CD4-positive, alpha-beta memory T cell (primary cell): ENCODE measurements at regions not wholly inside any gene's neighbourhood (a gene's known extent, or its start where the extent isn't known, plus 50 kb on each side); places are given as distances from the start of the nearest gene placed in this dataset.

ENCODE experiments used
- CTCF ChIA-PET: fragments of 350-600 bp; sonication (Branson Sonifier 250); formaldehyde crosslinking; loops from one replicate; lab custom pipeline; 2021; ENCODE audit warnings: inconsistent platforms; ENCODE audit not compliant: partially characterized antibody; lab: Charles Lee
- POLR2A ChIA-PET: fragments of 350-600 bp; sonication (Branson Sonifier 250); formaldehyde crosslinking; loops from one replicate; lab custom pipeline; 2021; ENCODE audit not compliant: partially characterized antibody; lab: Charles Lee
- DNase-seq, 5 donors: peaks; one replicate each; pipeline versions ENCODE4 v3.0.0 to v3.0.0-alpha.2; 2020 to 2022; ENCODE audit warnings: mixed read lengths in 1 of 5
- H3K27ac ChIP-seq: one replicate; pipeline ENCODE4 v1.7.0; 2013; ENCODE audit warnings: low read depth, low read length
- H3K27me3 ChIP-seq: 2 replicates; pipeline ENCODE4 v1.7.0; 2013; ENCODE audit warnings: mild to moderate bottlenecking, low read length, moderate library complexity; ENCODE audit not compliant: insufficient read depth
- H3K36me3 ChIP-seq: 2 replicates; pipeline ENCODE4 v1.7.0; 2013; ENCODE audit warnings: mild to moderate bottlenecking, low read length, moderate library complexity; ENCODE audit not compliant: insufficient read depth
- H3K4me1 ChIP-seq: 2 replicates; pipeline ENCODE4 v1.7.0; 2013; ENCODE audit warnings: mild to moderate bottlenecking, low read length, moderate library complexity; ENCODE audit not compliant: insufficient read depth
- H3K4me3 ChIP-seq, 2 donors: one replicate each; pipeline ENCODE4 v1.7.0; 2013; ENCODE audit warnings: low read length in 2 of 2, mild to moderate bottlenecking in 1 of 2
- H3K9me3 ChIP-seq, 2 donors: one replicate each; pipeline ENCODE4 v1.7.0; 2013; ENCODE audit warnings: low read length in 2 of 2, control low read depth in 1 of 2; ENCODE audit not compliant: control insufficient read depth in 1 of 2
- H3K27ac Mint-ChIP-seq, 7 donors: one replicate each; pipeline ENCODE4 v1.8.0; 2020 to 2021; ENCODE audit warnings: mixed read lengths in 7 of 7, mild to moderate bottlenecking in 6 of 7, inconsistent platforms in 3 of 7, moderate library complexity in 3 of 7
- H3K27me3 Mint-ChIP-seq, 2 donors: one replicate each; pipeline ENCODE4 v1.8.0; 2020 to 2021; ENCODE audit warnings: mixed read lengths in 2 of 2
- H3K36me3 Mint-ChIP-seq, 2 donors: one replicate each; pipeline ENCODE4 v1.8.0; 2020 to 2021; ENCODE audit warnings: mixed read lengths in 2 of 2, inconsistent platforms in 1 of 2, mild to moderate bottlenecking in 1 of 2
- H3K4me1 Mint-ChIP-seq, 4 donors: one replicate each; pipeline ENCODE4 v1.8.0; 2020 to 2021; ENCODE audit warnings: mixed read lengths in 4 of 4, mild to moderate bottlenecking in 1 of 4
- H3K4me3 Mint-ChIP-seq, 8 donors: one replicate each; pipeline ENCODE4 v1.8.0; 2020 to 2021; ENCODE audit warnings: mixed read lengths in 8 of 8, mild to moderate bottlenecking in 7 of 8, moderate library complexity in 6 of 8, inconsistent platforms in 3 of 8
- H3K9me3 Mint-ChIP-seq, 8 donors: one replicate each; pipeline ENCODE4 v1.8.0; 2020 to 2021; ENCODE audit warnings: mixed read lengths in 8 of 8, mild to moderate bottlenecking in 5 of 8, inconsistent platforms in 3 of 8, moderate library complexity in 1 of 8
- intact Hi-C: fragments of 100-400 bp; cut with micrococcal nuclease; formaldehyde crosslinking; loops from one replicate; pipeline ENCODE4 v1.15.1; 2023

DNA sequence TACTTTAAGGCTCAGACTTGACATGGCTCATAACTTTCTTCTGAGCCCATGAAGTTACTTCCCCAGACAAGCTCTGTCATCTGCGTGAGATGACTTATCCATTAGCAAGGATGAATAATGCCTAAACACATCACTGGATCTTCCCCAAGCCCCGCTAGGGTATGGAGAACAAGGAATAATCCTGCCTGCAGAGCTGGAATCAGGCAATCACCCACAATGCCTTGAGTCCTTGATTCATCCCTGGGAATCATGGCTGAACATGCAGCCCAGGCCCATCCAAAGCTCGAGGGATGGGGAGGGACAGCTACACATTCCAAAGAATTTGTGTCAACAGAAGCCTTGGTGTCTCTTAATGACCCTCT is 131.7 kb downstream of the PSMG1 start:
- no peak for DNase-seq
- H3K27ac ChIP-seq, result no peak overlapping the region

DNA sequence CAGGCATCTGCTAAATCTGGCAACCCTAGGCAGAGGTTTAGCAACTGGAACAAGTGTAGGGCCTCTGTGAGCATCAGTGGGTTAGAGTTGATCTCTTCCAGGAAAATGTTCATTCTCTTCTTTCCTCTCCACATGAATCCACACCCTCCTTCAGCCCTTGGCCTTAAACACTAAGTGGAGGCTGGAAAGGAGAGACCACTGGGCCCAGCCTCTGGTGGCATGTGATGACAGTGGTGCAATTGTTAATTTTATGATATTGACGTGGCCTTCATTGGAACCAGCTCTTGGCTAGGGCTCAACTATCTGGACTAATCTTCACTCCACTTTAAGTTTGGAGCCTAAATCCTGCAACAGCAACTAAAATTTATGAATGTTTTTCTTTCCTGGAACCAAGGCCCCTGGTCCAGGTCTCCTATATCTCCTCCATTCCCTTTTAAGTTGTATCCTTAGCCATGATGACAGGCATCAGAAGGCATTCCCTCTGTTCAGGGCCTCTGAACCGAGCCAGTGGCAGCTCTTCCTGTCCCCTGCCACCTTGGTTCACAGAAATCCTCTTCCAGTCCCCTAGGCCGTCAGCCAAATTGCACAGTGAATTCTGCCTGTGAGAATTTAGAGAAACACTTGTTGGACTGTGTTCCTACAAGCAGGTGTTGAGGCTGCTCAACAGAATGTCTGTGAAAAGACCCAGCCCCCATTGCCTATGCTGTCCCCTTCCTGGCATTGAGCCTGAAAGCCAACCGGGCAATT is 132.2 kb downstream of the PSMG1 start:
- no peaks in the 10 kb centered on the region for H3K4me1 ChIP-seq
- DNase-seq, result no peak
- no peak overlapping the region for H3K4me3 ChIP-seq
- H3K36me3 Mint-ChIP-seq, result no peaks in the 10 kb centered on the region
- no peaks in the 10 kb centered on the region for H3K36me3 ChIP-seq
- CTCF ChIA-PET, result no interaction called here
- H3K4me3 Mint-ChIP-seq, result no peak overlapping the region
- no peaks in the 10 kb centered on the region for H3K27me3 ChIP-seq
- H3K9me3 ChIP-seq, result no peaks in the 10 kb centered on the region
- H3K4me1 Mint-ChIP-seq, result no peaks in the 10 kb centered on the region
- H3K27ac ChIP-seq, result no peak overlapping the region
- intact Hi-C loops, result no loop called here
- H3K9me3 Mint-ChIP-seq, result no peaks in the 10 kb centered on the region
- no peak overlapping the region for H3K27ac Mint-ChIP-seq
- POLR2A ChIA-PET, result no interaction called here
- H3K27me3 Mint-ChIP-seq, result peaks cover 3 to 5% of the 10 kb centered on the region in 2 donors

More for the DNA sequence above, 131.7 kb downstream of the PSMG1 start:
- POLR2A ChIA-PET, result no interaction called here
- H3K9me3 Mint-ChIP-seq, result no peaks in the 10 kb centered on the region
- intact Hi-C loops, result no loop called here
- H3K27me3 ChIP-seq, result no peaks in the 10 kb centered on the region
- peaks cover 4 to 5% of the 10 kb centered on the region in 2 donors for H3K27me3 Mint-ChIP-seq
- H3K36me3 ChIP-seq, result no peaks in the 10 kb centered on the region
- no peaks in the 10 kb centered on the region for H3K4me1 Mint-ChIP-seq
- H3K4me3 ChIP-seq, result no peak overlapping the region
- no peaks in the 10 kb centered on the region for H3K4me1 ChIP-seq
- H3K4me3 Mint-ChIP-seq, result no peak overlapping the region
- no peak overlapping the region for H3K27ac Mint-ChIP-seq
- H3K36me3 Mint-ChIP-seq, result no peaks in the 10 kb centered on the region
- H3K9me3 ChIP-seq, result no peaks in the 10 kb centered on the region
- CTCF ChIA-PET, result no interaction called here

DNA sequence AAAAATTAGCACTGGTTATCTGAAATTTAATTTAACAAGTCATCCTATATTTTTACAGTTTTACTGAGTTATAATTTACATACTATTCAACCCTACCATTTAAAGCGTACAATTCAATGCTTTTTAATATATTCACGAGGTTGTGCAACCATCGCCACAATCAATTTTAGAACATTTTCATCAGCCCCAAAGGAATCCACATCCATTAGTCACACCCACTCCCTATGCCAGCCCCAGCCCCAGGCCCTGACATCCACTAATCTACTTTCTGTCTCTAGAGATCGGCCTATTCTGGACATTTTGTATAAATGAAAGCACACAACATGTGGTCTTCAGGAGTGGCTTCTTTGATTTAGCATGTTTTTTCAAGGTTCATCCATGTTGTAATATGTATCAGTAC is 134.7 kb downstream of the PSMG1 start:
- Mint-ChIP-seq H3K4me1 (no peaks in the 10 kb centered on the region), H3K27me3 (peaks cover 2 to 5% of the 10 kb centered on the region in 2 donors), H3K27ac (no peak overlapping the region), H3K36me3 (no peaks in the 10 kb centered on the region), H3K4me3 (no peak overlapping the region), H3K9me3 (no peaks in the 10 kb centered on the region)
- intact Hi-C loops, result no loop called here
- no peaks in the 10 kb centered on the region for H3K4me1 ChIP-seq
- no peaks in the 10 kb centered on the region for H3K27me3 ChIP-seq
- DNase-seq, result no peak
- no peak overlapping the region for H3K4me3 ChIP-seq
- ChIA-PET CTCF (interaction anchor here (0.6 kb wide), 1 partner anchor 23 kb away, joined by 3 read pairs; no protein-coding TSS in a partner anchor), POLR2A (interaction anchor here (0.5 kb wide), 1 partner anchor 29 kb away, joined by 3 read pairs; no protein-coding TSS in a partner anchor)
- no peaks in the 10 kb centered on the region for H3K9me3 ChIP-seq
- H3K36me3 ChIP-seq, result no peaks in the 10 kb centered on the region
- no peak overlapping the region for H3K27ac ChIP-seq

DNA sequence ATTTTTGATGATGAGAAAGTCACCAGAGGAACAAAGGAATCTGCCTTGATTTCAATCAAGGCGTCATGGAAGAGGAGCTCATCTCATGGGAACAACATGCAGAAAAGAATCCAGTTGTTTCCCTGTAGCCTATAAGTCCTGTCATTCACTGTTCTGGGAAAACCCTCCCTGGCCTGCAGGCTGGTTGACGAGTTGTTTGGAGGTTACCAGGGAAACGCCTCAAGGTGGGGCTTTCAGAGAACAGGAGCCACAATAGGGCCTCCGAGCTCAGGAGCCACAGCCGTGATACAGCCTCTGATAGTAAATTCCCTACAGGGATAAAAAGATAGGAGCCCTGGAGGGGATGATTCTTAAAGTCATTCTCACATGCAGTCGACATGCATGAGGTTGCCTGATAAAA is 135.2 kb downstream of the PSMG1 start:
- DNase-seq, result no peak
- Mint-ChIP-seq H3K4me3 (no peak overlapping the region), H3K4me1 (no peaks in the 10 kb centered on the region), H3K9me3 (no peaks in the 10 kb centered on the region), H3K36me3 (no peaks in the 10 kb centered on the region), H3K27me3 (peaks cover 0 to 5% of the 10 kb centered on the region in 2 donors), H3K27ac (no peak overlapping the region)
- Histone ChIP-seq H3K4me1 (no peaks in the 10 kb centered on the region), H3K4me3 (no peak overlapping the region), H3K27ac (no peak overlapping the region), H3K27me3 (no peaks in the 10 kb centered on the region), H3K36me3 (no peaks in the 10 kb centered on the region), H3K9me3 (no peaks in the 10 kb centered on the region)
- ChIA-PET POLR2A (interaction anchor here (0.5 kb wide), 1 partner anchor 29 kb away, joined by 3 read pairs; no protein-coding TSS in a partner anchor), CTCF (interaction anchor here (0.6 kb wide), 1 partner anchor 24 kb away, joined by 3 read pairs; no protein-coding TSS in a partner anchor)
- intact Hi-C loops, result no loop called here

DNA sequence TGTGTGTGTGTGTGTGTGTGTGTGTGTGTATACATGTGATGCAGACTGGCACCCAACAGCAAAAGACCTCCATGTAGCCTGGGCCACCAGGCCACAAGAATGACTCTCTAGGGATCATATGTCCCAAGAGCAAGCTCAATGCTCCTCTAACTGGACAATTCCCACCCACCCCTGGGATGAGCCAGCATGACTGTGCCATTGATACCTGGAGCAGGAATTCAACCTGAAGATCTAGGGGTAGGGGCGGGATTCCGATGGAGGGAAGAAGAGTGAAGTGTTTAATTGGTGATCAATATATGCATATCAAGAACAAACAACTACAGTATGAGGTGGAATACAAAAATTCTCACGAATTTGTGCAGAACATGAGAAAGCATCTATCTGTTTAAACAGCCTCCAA is 136.2 kb downstream of the PSMG1 start:
- Histone ChIP-seq H3K36me3 (no peaks in the 10 kb centered on the region), H3K4me3 (no peak overlapping the region), H3K27ac (no peak overlapping the region), H3K9me3 (no peaks in the 10 kb centered on the region), H3K4me1 (no peaks in the 10 kb centered on the region), H3K27me3 (no peaks in the 10 kb centered on the region)
- no peaks in the 10 kb centered on the region for H3K36me3 Mint-ChIP-seq
- peaks cover 0 to 5% of the 10 kb centered on the region in 2 donors for H3K27me3 Mint-ChIP-seq
- no peak overlapping the region for H3K4me3 Mint-ChIP-seq
- no peak for DNase-seq
- intact Hi-C loops, result no loop called here
- CTCF ChIA-PET, result no interaction called here
- H3K4me1 Mint-ChIP-seq, result no peaks in the 10 kb centered on the region
- POLR2A ChIA-PET, result no interaction called here
- H3K9me3 Mint-ChIP-seq, result no peaks in the 10 kb centered on the region
- H3K27ac Mint-ChIP-seq, result no peak overlapping the region

GRCh38 chr21:39046236-39046916 is 136.9 kb downstream of the PSMG1 start:
- Histone ChIP-seq H3K4me1 (no peaks in the 10 kb centered on the region), H3K27ac (no peak overlapping the region), H3K4me3 (no peak overlapping the region), H3K36me3 (no peaks in the 10 kb centered on the region), H3K9me3 (no peaks in the 10 kb centered on the region), H3K27me3 (no peaks in the 10 kb centered on the region)
- H3K9me3 Mint-ChIP-seq, result no peaks in the 10 kb centered on the region
- no peak overlapping the region for H3K27ac Mint-ChIP-seq
- ChIA-PET POLR2A (no interaction called here), CTCF (no interaction called here)
- DNase-seq, result no peak
- no peaks in the 10 kb centered on the region for H3K4me1 Mint-ChIP-seq
- no peaks in the 10 kb centered on the region for H3K36me3 Mint-ChIP-seq
- H3K4me3 Mint-ChIP-seq, result no peak overlapping the region
- peaks cover 0 to 5% of the 10 kb centered on the region in 2 donors for H3K27me3 Mint-ChIP-seq
- intact Hi-C loops, result no loop called here

DNA sequence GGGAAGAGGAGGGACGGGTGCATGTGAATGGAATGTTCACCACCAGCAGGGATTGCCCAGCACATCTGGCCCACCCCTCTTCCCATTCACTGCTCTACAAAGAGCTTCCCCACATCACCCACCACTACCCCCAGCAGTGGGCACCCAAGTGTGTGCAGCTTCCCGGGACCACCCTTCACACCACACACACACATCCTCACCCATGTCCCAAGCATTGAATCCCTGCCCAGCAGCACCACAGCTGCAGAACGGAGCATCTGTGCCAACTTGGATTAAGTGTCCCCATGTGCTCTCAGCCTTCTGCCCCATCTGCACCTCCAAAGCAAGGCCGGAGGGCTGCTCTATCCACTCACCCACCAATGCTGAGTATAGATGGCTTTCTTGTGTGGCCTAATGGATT is 141.4 kb downstream of the PSMG1 start:
- Histone ChIP-seq H3K4me3 (no peak overlapping the region), H3K36me3 (no peaks in the 10 kb centered on the region), H3K4me1 (no peaks in the 10 kb centered on the region), H3K9me3 (no peaks in the 10 kb centered on the region), H3K27me3 (no peaks in the 10 kb centered on the region), H3K27ac (no peak overlapping the region)
- no peaks in the 10 kb centered on the region for H3K9me3 Mint-ChIP-seq
- no peak overlapping the region for H3K27ac Mint-ChIP-seq
- DNase-seq, result no peak
- no peaks in the 10 kb centered on the region for H3K36me3 Mint-ChIP-seq
- H3K4me1 Mint-ChIP-seq, result peaks cover 0 to 11% (median 5%) of the 10 kb centered on the region in 4 donors
- POLR2A ChIA-PET, result no interaction called here
- CTCF ChIA-PET, result no interaction called here
- no peak overlapping the region for H3K4me3 Mint-ChIP-seq
- intact Hi-C loops, result no loop called here
- peaks cover 0 to 3% of the 10 kb centered on the region in 2 donors for H3K27me3 Mint-ChIP-seq
